Gastrocnemius medialis (tissue), 4 donors: ENCODE measurements at regions not wholly inside any gene's neighbourhood (a gene's known extent, or its start where the extent isn't known, plus 50 kb on each side); places are given as distances from the start of the nearest gene placed in this dataset.

Source experiments
- CTCF ChIP-seq, 5 experiments: fragments of 450-650 bp in 3 of 5; fragments of 200-600 bp in 2 of 5; sonication (generic) in 2 of 5; IDR thresholded peaks in 4 of 5; conservative IDR thresholded peaks in 1 of 5; 1 replicate in 4 of 5; 2 replicates in 1 of 5; pipeline ENCODE4 v1.5.1; 2016 to 2019; ENCODE audit warnings: antibody characterized with exemption in 5 of 5, mild to moderate bottlenecking in 3 of 5, moderate library complexity in 3 of 5
- POLR2A ChIP-seq, 2 donors: fragments of 450-650 bp; IDR thresholded peaks; one replicate each; pipeline ENCODE4 v1.6.1; 2017; ENCODE audit warnings: antibody characterized with exemption in 2 of 2, mild to moderate bottlenecking in 2 of 2, moderate library complexity in 2 of 2

GRCh38 chr10:31262672-31263071, 56.3 kb upstream of the ZEB1 start:
- TF ChIP-seq CTCF (IDR thresholded peaks at IDR 0.05 in 4 of 5, conservative IDR thresholded peaks at IDR 0.05 in 1 of 5): no peak
- no peak for TF ChIP-seq POLR2A (IDR thresholded peaks at IDR 0.05)
